Epidermal melanocyte (primary cell): ENCODE measurements at regions not wholly inside any gene's neighbourhood (a gene's known extent, or its start where the extent isn't known, plus 50 kb on each side); places are given as distances from the start of the nearest gene placed in this dataset.

Experiments used
- DNase-seq: peaks from one replicate; pipeline ENCODE4 v3.0.0; 2011; ENCODE audit warnings: low spot score; ENCODE audit not compliant: insufficient read length

GRCh38 chr11:70670676-70671034, 272.3 kb downstream of the CTTN start:
- no peak for DNase-seq

DNA sequence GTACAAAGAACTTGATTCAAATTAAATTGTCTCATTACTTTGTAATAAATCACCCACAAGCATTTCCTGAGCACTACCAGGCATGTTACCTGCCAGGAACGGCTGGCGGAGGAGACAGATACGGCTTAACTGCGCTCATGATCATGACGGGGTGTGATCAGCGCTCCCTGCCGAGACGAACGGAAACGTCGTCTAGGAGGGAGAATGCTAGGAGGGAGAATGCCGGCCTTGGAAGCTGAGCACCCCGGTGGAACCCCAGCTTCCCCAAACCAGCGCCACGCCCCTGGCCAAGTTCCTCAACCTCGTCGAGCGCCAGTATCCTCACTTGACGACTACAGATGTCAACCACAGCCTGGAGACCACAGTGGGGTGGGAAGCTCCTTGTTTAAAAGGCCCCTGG, 272.8 kb downstream of the CTTN start:
- DNase-seq = no peak

GRCh38 chr11:70671611-70672010, 273.3 kb downstream of the CTTN start:
- no peak for DNase-seq

DNA sequence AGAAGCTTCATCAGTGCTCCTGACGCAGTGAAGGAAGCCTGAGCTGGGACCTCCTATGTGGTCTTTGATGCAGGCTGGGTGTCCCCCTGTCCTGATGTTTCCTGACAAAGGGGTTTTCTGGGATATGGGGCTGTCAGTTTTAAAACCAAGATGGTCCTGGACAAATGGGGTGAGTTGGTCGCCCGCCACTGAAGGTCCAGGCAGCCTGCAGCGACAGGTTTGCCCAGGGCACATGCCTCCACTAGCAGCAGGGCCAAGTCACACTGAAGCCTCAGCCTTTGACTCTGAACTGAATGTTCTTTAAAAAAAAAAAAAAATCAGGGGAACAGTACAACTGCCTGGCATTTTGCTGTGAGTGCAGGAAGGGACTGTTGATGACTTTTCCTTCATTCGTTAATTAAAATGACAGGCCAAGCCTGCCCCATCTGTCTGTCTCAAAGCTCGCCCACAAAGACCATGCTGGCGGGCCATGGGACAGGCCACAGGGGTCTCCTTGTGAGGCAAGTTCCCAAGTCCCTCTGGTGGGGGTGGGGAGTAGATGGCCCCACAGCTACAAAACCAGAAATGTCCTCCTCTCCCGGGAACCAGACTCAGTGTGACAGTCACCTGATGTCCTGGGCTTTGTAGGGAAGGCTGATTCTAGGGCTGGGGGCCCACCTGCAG, 274.8 kb downstream of the CTTN start:
- no peak for DNase-seq

GRCh38 chr11:70674605-70675004, 276.3 kb downstream of the CTTN start:
- no peak for DNase-seq

DNA sequence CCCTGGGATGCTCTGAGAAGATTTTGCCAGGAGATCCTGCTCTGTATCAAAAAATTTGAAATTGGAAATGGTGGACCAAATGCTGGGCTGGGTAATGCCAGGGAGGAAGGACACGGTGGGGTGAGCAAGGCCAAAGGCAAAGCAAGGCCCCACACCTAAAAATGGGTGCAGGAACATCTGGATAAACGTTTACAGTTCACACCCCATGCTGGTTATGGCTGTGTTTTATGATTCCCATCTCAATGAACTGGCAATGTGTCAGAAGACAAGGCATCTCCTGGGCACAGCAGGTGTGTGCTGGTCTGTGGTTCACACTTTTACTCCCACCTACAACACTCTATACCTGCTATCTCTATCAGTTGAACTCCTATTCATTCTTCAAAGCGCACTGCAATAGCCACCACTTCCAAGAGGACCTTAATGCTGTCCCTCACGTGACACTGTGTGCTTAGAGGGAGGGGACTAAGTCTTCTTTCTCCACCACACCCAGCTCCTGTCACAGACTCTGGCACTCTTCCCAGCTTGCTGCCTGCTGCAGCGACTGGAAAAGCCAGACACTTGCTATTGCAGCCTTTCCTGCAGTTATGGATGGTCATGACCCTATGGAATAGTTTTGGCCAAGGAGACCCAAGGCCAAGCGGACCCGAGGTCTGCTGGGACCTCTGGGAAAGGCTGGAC, 277.5 kb downstream of the CTTN start:
- DNase-seq = no peak

- no peak for DNase-seq
Measured at GRCh38 chr11:70677232-70677916, 279.0 kb downstream of the CTTN start.

- no peak for DNase-seq
Measured at GRCh38 chr11:70678931-70679900, 280.9 kb downstream of the CTTN start.

GRCh38 chr11:70680781-70681281, 282.5 kb downstream of the CTTN start:
- DNase-seq = no peak

DNA sequence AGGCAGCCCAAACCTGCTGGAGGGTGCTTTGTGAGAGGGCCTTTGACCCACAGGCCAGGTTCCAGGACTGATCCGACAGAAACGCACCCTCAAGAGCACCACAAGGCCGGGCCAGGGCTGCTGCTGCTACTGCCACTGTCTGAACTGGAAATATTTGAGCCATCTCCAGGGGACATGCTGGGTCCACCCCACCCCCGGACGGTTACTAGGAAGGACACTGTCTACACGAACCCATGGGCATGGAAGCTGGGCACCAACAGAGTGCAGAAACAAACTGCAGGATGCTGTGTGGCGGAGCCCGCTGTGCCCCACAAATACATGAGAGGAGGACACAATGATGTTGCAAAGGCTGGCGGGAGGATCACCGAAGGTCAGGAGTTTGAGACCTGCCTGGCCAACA, 283.7 kb downstream of the CTTN start:
- no peak for DNase-seq

DNA sequence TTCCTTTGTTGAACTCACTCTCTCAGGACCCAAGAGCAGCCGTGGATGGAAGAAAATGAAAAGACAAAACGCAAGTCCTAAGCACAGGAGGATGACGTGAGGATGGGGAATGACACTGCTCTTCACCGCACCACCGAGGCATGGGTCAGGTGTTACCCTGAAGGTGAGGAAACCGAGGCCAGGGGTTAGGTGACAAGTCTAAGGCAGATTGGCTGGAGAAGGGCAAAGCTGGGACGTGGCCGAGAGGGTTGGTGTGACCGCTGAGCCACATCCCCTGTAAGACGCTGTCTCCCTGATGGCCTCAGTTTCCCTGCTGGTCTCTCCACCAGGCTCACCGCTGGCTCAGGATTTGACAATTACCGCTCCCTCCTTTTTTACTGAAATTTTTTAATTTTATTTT, 284.4 kb downstream of the CTTN start:
- DNase-seq = no peak

DNA sequence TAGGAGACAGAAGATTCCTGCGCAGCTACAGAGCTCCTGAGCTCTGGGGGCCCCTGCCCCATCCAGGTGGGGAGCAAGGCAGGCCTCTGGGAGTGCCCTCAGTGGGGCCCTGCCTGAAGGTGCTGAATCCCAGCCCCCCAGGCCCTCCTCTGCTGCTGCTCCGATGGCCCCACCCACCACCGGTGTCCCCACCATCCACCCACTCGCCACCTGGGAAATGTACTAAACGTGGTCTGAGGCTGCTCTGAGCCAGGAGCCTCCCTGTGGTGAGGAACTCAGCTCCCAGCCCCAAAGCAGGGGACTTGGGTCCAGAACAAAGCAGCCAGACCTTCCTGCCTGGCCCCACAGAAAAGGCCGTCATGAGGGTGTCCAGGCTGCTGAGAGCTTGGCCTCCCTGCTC, 289.4 kb downstream of the CTTN start:
- DNase-seq = no peak

- DNase-seq = no peak
Measured at GRCh38 chr11:70688142-70688541, 289.8 kb downstream of the CTTN start.

DNA sequence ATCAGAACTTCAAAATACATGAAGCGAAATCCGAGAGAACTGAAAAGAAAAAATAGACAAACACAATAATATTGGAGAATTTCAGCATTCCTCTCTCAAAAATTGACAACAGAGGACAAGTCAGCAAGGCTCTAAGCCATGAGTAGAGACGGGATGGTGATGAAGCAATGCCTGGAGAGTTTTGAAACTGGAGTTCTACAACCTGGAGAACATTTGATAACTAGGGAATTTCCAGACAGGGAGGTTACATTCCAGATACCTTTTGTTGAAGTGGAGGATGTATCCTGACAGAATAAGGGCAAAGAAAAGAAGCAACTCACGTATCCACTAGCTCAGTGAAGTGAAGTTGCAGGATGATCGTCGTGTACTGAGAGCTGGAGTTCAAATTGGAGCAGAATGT, 291.4 kb downstream of the CTTN start:
- DNase-seq = no peak

GRCh38 chr11:70692131-70692530, 293.8 kb downstream of the CTTN start:
- DNase-seq = no peak

- DNase-seq = no peak
Measured at GRCh38 chr11:70694371-70694770, 296.0 kb downstream of the CTTN start.

DNA sequence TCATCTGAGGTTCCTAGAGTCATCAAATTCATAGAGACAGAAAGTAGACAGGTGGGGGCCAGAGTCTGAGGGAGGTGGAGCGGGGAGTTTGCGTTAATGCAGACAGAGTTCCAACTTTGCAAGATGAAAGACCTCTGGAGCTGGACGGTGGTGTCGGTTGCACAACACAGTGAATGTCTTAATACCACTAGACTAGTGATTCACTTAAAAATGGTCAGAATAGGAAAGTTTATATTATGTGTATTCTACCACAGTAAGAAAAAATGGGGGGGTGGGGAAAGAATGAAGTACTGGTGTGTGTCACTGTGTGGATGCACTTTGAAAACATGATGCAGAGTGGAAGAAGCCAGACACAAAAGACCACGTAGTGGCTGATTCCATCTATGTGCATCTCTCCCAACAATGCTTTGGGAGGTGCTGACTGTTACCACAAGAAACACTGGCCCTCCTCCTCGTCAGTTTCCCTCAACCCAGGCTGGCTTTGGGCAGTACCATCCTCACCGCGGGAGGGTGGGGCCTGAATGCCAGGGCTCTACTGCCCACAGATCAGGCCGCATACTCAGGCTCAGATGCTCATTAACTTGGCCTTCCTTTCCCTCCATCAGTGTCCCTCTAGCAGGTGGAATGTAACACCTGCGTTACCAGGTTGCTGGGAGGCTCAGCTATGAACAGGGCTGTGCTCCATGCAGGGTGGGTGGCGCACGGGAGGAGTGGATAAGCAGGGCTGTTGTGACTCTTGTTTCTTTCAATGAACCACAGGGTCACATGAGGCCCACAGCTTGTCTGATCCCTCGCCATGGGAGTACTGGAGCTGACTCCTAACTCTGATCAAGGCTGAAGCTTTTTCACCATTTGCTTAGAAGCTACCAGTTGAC, 297.0 kb downstream of the CTTN start:
- no peak for DNase-seq

GRCh38 chr11:70696076-70696475, 297.7 kb downstream of the CTTN start:
- DNase-seq = no peak

DNA sequence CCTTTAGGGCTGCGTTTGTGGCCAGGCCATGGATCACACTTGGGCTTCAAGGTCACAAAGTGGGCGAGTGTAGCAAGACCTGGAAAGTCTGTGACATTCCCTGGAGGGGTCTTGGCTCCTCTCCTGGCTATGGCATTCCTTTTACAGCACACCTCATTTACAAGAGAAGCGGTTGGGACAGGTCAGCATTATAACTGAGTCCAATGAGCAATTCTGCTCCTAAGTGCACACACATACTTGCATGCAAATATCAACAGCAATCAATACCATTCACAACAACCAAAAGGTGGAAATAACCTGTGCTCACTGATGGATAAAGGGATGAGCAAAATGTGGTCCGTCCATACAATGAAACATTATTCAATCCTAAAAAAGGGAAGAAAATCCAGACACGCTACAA, 298.2 kb downstream of the CTTN start:
- no peak for DNase-seq

DNA sequence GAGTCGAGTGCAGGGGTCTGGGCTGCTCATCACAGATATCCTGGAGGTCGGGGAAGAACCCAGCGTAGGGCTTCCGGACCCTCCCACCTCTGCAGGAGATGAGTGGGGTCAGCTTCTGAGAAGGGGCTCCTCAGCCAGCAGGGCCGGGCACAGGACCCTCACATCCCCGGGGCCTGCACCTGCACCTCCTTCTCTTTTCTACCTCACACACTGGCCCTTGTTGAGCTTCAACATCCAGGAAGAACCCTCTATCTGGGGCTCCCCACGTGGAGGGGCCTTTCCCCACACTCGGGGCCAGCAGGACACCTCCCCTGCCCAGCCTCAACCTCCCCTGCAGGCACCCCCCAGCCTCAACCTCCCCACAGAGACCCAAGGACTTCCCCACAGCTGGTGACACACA, 299.4 kb downstream of the CTTN start:
- DNase-seq = no peak

DNA sequence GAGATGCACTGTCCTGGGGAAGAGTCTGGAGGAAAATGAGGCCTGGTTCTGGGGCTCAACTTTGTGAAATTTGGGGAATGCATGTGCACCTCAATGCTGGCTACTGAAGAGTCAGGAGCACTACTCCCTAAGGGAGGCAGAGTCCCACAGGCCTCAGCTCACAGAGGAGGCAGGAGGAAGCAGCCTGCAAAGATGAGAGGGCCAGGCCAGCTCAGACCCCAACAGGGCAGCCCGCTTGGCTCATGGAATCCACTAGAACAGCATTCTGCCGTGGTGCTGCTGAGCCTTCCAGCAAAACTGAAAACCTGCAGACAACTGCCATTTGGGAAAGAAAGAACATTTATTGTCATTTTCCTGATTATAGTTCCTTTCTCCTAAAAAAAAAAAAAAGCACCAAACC, 300.5 kb downstream of the CTTN start:
- DNase-seq = no peak
